CD4-positive, alpha-beta T cell treated with Interleukin-10 for 1 hour (primary cell): ENCODE measurements at regions not wholly inside any gene's neighbourhood (a gene's known extent, or its start where the extent isn't known, plus 50 kb on each side); places are given as distances from the start of the nearest gene placed in this dataset.

ENCODE experiments used
- DNase-seq: peaks from one replicate; pipeline ENCODE4 v3.0.0-alpha.2; 2020

DNA sequence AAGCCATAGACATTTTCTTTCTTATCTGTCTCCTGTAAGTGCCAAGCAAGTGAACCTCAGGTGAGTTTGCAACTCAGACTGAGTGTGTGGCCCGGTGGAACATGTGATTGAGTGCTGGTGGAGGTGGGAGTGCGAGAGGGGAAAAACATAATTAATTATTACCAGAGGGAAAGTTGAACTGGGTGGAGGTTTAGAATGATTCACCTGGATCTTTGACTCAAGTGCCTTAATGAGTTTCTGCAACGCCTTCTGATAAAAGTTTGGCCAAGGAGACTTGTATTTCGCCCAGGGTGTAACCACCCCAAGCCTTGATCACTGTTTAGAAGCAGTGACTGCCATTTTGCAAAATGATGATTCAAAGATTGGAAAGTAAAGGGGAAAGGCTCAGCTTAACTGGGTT is 513.9 kb downstream of the GATA3 start:
- DNase-seq: no peak

GRCh38 chr10:8575620-8576019 is 521.1 kb downstream of the GATA3 start:
- no peak for DNase-seq

- DNase-seq: no peak
Measured at GRCh38 chr10:8576281-8576680, 521.8 kb downstream of the GATA3 start.

- no peak for DNase-seq
Measured at GRCh38 chr10:8576911-8577310, 522.4 kb downstream of the GATA3 start.

GRCh38 chr10:8577686-8578085 is 523.2 kb downstream of the GATA3 start:
- no peak for DNase-seq

DNA sequence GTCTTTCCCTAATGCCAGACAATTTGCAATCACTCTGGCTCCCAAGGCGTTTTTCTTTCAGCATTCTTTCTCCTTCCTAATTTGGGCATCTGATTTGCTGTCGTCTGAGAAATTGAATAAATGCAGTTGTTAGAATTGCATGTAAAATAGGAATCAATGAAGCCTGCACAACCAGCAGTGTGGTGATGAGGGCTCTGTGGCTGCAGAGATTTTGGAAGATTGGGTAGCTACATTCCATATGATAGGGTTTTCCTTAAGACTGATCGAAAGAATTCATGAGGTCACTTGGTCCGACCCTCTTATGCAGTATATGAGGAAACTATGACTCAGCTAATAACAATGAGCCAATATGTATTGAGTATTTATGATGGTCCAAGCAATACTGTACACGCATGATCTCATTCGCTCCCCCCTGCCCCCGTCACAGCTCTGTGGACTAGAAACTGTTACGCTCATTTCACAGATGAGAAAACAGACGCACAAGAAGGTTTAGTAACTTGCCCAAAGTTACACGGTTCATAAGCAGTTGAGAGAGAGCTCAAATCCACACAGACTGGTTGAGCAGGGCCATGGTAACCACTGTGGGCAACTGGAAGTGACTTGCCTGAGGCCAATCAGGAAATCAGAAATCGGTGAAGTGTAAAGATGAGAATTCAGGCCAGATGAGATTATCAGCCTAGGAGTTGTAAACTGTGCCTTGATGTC is 527.2 kb downstream of the GATA3 start:
- no peak for DNase-seq

- DNase-seq: no peak
Measured at GRCh38 chr10:8583096-8583495, 528.6 kb downstream of the GATA3 start.

- DNase-seq: no peak
Measured at GRCh38 chr10:8584666-8585065, 530.2 kb downstream of the GATA3 start.

GRCh38 chr10:8586504-8586903 is 532.0 kb downstream of the GATA3 start:
- DNase-seq: no peak

- DNase-seq: no peak
Measured at GRCh38 chr10:8588135-8588534, 533.6 kb downstream of the GATA3 start.

DNA sequence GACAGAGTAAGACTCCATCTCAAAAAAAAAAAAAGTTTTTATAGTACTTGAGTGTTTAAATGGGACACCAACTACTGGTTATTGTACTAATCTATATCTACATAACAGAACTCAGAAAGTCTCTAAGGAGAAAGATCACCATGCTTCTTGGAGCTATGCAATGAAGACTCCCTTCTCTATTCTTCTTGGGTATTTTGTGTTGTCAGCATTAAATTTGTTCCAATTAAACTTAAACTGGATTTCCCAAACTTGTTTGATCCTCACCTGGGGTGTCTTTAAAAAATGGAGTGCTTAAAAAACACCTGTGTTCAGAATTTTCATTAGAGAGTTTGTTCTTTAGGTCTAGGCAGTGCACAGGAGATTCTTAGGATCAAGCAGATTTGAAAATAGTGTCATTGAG is 536.0 kb downstream of the GATA3 start:
- no peak for DNase-seq

GRCh38 chr10:8591640-8592039 is 537.2 kb downstream of the GATA3 start:
- no peak for DNase-seq

DNA sequence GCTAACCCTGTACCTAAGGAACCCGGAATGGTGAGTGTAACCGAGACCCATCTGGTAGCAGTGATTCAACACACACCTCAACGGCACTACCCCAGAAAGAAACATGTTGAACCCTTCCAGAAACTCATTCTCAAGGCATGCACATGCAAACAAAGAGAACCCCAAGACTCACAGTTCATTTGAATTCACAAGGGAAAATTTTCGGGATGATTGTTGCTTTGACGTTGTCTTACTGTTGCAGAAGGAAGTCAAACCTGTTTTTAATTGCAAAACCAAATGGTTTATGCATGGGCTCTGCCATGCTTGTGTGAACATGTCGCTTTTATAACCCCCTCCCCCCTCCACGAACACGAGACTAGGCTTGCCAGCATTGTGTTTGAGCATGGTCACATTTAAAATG is 539.7 kb downstream of the GATA3 start:
- no peak for DNase-seq

GRCh38 chr10:8594711-8595110 is 540.2 kb downstream of the GATA3 start:
- no peak for DNase-seq

DNA sequence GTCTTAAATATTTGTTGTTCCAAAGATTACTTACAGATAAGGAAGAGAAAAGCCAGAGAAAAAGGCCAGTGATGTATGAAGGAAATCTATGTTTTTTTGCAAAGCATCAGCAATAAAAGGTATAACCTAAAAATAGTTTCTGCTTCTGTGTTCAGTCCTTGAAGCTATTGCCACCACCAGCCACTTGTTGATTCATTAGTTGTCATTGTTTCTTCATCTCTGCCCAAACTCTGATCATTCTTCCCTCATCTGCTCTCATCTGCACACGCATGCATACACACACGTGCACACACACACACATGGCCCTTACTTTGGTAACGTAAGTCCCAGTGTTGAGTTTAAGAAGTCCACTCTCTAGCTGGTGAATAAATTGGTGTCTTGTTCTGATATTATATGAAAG is 540.7 kb downstream of the GATA3 start:
- no peak for DNase-seq

DNA sequence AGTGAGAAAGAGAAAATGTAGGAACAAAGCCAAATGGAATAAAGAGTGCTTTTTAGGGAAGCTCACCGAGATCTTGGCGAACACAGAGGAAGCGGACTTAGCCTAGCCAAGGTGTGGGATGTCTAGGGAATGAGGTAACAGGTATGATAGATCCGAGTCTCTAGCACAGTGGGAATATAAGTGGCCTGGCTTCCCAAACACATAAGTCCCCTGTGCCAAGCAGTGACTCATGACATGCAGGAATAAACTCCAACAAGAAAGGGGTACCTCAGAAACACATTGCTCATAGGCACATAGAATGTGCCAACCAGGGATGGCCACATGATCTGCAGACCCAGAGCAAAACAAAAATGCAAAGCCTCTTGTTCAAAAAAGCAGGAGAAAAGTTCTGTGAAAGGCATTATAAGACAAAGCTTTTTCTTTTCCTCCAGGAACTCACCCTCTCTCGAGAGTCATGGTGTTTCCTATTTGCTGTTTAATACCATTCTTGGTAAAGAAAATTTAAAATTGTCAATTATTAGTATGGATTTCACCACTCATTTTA is 542.5 kb downstream of the GATA3 start:
- DNase-seq: no peak

GRCh38 chr10:8600192-8600591 is 545.7 kb downstream of the GATA3 start:
- no peak for DNase-seq

DNA sequence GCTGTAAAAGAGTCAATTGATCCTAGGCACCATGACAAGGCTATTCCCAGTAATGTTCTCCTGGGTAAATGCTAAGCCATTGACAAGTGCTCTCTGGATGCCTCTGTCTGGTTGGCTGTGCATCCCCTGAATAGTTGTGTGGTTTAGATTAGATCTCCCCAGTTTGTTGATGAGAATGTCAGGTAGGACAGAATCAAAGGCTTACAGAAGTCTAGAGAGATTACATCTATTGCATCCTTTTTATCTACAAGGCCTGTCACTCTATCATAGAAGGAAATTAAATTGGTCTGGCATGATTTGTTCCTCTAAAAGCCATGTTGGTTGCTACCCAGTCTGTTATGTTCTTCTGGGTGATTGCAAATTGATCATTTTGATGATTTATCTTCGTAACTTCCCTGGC is 548.3 kb downstream of the GATA3 start:
- no peak for DNase-seq

DNA sequence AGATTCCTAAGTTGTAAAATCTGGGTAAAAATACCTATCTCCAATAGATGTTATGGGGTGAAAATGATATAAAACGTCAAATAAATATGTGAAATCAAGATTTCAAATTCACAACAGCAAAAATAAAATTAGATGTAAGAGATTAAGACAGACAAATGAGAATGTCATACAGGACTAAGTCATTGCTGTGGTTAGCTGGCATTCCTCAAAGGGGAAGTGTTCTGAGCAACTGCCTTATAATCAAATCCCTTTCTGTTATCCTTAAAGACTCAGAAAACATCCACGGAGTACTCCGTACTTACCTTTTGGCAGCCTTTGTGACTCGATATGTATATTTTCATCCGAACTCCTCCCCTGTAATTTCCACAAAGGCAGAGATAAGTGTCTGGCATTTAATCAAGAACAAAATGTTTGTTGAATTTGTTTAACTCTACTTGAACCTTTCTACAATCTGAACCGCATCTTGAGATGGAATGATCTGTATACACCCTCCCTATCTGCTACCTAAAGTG is 559.6 kb downstream of the GATA3 start:
- no peak for DNase-seq

- no peak for DNase-seq
Measured at GRCh38 chr10:8615118-8615517, 560.6 kb downstream of the GATA3 start.

DNA sequence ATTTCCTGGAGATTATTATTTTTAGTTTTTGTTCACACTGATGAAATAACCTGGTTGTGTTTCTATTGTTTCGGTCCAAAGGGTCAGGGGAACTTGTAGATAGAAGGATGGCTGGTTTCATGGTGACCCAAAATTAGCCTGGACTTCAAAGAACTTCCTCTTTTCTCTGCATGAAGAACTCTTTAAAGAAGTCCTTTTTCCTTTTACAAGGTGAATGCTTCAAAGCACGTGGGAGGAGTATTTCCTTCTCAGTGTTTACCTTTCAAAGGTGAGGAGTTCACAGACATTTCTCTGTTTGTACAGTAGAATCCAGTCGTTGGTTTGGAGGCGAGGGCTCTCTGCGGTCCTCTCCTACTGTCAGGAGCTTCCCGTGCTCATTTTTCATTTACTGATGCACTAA is 561.7 kb downstream of the GATA3 start:
- DNase-seq: no peak

- no peak for DNase-seq
Measured at GRCh38 chr10:8617792-8618191, 563.3 kb downstream of the GATA3 start.

- no peak for DNase-seq
Measured at GRCh38 chr10:8618834-8619233, 564.3 kb downstream of the GATA3 start.

- no peak for DNase-seq
Measured at GRCh38 chr10:8628351-8628750, 573.9 kb downstream of the GATA3 start.

GRCh38 chr10:8633909-8634308 is 579.4 kb downstream of the GATA3 start:
- no peak for DNase-seq
